CD1c-positive myeloid dendritic cell (primary cell): ENCODE measurements at regions not wholly inside any gene's neighbourhood (a gene's known extent, or its start where the extent isn't known, plus 50 kb on each side); places are given as distances from the start of the nearest gene placed in this dataset.

Source experiments
- DNase-seq: peaks from one replicate; pipeline ENCODE4 v3.0.0-alpha.2; 2016; ENCODE audit errors: extremely low spot score

DNA sequence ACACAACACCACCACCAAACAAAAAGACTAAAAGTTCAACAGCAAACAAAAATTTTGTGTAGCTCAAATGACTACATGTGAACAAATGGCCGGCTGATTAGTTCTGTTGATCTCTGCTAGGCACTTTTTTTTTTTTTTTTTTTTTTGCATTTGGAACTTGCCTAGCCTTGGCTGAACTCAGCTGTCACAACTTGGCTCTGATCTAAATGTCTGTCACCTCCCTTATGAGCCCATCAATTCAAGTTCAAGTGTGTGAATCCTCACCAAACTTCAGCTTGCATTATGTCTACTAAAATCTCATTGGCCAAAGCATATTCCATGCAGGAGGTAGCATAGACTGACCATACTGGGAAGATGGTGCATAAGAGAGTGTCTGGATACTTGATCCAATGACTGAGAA, 606.5 kb upstream of the ADGRL4 start:
- no peak for DNase-seq

DNA sequence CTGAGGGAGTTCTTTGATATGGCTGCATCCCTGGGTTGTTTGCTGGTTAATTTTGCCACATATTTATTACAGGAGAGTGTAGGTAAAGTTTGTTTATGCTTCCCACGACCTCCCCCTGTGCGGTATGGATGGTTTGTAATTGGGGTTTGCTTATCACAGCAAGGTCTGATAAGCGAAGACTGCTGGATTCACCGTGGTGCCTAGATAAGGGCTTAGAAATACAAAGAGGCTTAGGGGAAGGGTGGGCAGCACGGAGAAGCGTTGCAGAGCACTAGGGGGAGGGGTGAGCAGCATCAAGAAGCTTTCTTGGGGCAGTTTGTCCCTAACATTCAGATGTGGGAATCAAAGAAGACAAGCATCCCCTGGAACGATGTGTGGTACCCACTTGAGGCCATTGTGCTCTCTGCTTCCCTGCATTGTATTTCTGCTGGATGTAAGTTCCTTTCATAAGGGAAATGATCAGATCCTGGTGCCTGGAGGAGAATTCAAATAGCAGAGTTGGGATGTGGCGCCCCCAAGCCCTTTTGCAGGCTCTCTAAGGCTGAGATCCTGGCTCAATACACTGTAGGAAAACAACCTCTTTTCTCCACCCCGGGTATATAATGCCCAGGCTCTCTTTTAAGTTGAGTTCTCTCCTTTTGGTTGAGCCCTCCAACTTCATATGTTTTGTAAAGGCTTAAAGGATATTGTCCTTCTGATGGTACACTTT, 598.1 kb upstream of the ADGRL4 start:
- no peak for DNase-seq

DNA sequence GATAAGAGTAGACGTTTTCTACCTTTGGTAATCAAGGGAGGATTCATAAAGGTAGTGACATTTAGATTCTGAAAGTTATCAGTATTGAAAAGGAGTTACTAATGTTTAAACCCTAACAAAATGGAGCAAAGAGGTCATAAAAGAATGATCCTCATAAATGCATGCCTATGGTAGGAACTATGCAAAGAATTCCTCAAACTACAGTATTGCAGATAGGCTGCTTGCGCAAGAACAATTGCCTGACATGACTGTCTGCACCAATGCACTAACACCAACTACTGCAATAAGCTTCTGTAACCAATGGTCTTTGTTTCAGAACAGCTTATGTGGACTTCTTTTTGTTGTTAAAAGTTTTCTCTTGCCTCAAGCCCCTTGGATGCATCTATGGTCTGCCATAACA, 597.3 kb upstream of the ADGRL4 start:
- DNase-seq = no peak

DNA sequence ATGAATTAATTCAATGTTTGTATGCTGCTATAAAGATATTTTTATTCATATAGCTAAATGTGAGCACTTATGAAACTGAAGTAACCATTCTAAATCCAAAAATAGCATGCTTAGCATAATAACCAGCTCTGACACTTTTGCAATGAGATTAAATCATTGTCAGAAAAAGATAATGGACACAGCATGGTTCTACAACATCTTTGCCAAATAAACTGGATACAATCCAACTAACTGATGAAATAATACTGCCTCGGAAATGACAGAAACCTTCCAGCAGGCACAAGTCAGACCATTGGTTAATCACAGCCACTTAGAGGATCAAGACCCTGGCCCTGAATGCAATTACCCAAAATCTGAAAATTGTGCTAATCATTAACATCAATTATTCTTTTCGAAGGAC, 592.7 kb upstream of the ADGRL4 start:
- DNase-seq = no peak

DNA sequence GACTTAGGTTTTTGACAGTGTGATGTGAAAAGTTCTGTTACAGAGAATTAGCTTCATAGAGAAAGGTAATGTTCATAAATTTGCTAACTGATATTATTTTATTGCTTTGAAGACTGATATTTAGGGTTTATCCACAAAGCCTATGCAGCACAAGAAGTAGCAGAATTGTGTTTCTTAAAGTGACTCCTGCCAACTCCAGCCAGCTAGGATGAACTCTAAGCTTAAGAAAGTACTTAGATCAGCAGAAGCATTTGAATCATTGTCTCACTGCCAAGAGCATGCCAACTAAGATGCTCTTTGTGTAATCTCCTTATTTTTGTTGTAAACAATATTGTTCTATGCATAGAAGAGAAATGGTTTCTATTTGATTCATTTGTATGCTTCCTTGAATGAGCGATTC, 589.4 kb upstream of the ADGRL4 start:
- no peak for DNase-seq

DNA sequence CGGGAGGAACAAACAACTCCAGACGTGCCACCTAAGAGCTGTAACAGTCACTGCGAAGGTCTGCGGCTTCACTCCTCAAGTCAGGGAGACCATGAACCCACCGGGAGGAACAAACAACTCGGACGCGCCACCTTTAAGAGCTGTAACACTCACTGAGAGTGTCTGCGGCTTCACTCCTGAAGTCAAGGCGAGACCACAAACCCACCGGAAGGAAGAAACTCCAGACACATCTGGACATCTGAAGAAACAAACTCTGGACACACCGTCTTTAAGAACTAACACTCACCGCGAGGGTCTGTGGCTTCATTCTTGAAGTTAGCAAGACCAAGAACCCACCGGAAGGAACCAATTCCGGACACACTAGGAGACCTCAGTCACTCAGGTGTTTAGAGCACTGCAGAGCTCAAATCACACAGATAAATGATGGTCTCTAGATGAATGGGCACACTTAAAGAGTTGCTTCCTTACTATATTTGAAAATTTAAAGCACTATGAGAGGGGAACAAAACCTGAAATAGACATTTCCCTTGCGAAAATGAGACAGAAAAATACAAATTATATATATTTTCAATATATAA, 587.7 kb upstream of the ADGRL4 start:
- no peak for DNase-seq

DNA sequence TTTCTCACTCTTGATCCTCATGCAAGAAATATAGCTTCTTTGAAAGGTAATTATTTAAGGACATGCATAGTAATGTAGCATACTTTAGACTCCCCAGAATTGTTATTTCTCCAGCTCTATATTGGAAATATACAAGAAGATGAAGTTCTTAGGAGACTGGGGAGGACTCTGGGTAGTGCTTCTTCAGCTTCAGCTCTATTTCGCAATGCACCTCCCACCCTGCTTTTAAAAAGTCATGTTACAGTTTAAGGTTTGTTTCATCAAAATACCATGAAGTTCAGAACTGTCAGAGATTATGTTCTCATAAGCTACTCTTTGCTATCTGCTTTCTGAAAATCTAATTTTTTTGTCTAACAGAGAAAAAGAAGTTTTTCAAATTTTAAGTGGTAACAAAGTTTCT, 586.2 kb upstream of the ADGRL4 start:
- no peak for DNase-seq

DNA sequence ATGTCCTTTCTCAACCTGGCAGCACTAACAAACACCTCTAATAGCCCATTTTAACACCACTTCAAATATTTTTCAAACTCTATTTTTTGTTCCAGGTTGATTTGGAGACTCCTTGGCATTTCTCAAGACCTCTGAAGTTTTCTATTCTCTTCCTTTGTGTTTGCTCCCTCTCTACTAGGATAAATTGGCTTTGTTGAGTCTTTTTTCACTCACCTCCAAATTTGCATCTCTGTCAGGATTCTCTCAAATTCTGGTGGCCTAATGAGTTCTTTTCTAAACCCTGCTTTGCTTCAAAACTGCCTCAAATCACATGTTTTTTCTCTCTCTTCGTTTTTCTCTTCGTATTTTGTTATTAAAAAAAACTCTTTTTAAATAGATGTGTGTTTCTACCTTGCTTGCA, 582.2 kb upstream of the ADGRL4 start:
- DNase-seq = no peak

DNA sequence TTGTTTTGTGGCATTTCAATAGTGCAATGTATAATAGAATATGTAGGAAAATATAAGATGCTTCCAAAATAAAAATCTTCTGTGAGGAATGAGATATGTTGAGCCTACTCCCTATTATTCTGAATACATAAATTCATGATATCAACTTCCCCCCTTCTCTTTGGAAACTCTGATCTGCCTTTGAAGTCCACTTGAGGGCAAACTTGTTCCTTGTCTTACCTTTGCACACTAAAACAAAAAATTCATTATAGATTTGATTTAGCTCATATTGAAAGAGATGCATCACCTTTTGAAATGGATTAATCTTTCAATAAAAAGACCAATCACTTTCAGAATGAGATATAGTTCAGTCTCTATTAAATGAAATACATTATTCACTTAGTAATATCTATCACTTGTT, 580.7 kb upstream of the ADGRL4 start:
- DNase-seq = no peak

DNA sequence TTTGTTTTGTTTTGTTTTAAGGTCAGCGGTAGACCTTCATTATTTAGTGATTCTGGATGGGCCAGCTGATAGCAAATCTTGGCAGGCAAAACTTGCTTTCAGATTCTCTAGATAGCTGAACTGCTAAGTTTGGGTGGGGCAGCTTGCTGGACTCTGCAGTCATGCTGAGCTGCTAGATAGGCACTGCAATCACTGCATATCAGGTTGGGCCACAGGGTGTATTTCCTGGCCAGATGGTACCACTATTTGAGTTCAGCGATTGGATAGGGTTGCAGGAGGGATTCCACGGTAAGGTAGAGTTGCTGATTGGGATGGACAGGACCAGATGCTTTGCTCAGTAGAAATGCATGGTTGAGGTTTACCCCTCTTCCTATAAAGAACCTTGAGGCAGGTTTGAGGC, 579.3 kb upstream of the ADGRL4 start:
- no peak for DNase-seq

DNA sequence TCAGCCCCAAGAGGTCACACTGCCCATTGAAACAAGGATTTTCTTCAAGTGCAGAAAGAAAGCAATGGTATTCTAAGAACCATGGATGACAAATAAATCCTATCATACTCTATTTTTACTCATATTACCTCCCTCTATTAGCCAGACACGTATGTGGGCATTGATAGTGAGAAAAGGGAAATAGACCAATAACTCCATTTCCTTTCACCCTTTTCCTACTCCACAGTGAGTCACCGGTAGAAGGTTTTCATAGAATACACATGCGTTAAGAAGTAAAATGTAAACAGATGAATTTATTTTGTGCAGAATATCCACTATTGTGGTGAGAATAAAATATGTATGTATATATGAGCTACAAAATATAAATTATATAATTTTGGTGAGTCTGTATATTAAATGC, 568.9 kb upstream of the ADGRL4 start:
- no peak for DNase-seq

DNA sequence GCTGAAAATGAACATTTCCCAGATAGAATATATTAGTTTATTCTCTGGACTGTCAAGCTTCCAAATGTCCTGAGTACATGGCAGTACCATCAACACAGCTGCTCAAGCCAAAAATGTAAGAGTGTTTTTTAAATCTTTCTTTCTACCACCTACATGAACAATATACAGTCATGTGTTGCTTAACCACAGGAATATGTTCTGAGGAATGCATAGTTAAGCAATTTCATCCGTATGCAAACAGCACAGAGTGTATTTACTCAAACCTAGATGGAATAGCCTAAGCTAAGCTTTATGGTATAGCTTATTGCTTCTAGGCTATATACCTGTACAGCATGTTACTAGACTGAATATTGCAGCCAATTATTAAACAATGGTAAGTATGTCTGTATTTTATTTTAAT, 561.9 kb upstream of the ADGRL4 start:
- no peak for DNase-seq

DNA sequence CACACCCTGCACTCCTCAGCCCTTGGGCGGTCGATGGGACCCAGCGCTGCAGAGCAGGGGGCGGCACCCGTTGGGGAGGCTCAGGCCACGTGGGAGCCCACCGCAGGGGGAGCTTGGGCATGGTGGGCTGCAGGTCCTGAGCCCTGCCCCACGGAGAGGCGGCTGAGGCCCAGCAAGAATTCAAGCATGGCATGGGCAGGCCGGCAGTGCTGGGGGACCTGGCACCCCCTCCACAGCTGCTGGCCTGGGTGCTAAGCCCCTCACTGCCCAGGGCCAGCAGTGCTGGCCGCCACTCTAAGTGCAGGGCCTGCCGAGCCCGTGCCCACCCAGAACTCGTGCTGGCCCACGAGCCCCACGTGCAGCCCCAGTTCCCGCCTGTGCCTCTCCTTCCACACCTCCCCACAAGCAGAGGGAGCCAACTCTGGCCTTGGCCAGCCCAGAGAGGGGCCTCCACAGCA, 555.0 kb upstream of the ADGRL4 start:
- DNase-seq = no peak

DNA sequence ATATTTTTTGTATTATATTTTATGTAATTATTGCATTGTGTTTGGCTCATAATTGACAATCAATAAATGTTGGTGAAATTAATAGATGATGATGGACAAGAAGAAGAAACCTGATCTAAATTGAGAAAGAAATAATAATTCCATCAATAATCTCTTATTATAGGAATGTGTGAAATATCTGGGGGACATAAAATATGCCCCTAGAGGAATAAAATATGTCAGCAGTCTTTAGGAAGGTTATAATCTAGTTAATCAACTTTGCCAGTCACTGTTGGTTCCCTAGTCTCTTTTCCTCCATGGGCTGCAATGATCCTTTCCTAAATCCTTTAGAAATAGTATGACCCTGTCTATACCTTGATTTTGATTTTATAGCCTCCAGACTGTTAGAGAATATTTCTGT, 549.7 kb upstream of the ADGRL4 start:
- no peak for DNase-seq

DNA sequence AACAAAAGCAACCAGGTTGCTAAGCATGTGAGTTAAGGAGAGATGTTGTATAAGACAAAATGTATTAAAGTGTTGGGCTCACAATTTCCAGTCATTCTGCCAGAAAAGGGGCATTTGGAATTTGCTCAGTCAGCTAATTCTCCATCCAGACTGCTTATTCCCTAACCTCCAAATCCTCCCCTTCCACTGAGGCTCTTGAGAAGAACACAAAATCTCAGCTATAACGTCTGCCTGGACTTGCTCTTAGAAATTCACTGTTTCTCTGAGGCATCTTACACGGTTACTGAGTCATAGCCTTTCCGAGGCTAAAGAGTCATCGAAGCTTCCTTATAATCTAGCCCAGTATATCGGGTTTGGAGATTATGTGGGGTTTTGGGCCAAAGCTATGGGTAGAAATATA, 548.2 kb upstream of the ADGRL4 start:
- no peak for DNase-seq

DNA sequence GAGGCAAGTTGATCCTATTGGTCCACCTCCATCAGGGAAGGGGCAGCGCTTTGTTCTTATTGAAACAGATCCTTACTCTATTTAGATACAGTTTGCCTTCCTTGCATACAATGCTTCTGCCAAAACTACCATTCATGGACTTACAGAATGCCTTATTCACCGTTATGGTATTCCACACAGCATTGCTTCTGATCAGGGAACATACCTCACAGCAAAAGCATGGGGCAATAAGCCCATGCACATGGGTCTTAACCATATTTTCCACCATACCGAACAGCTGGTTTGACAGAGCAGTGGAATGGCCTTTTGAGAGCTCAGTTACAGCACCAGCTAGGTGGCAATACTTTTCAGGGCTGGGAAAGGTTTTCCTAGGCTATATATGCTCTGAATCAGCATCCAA, 544.8 kb upstream of the ADGRL4 start:
- DNase-seq = no peak

DNA sequence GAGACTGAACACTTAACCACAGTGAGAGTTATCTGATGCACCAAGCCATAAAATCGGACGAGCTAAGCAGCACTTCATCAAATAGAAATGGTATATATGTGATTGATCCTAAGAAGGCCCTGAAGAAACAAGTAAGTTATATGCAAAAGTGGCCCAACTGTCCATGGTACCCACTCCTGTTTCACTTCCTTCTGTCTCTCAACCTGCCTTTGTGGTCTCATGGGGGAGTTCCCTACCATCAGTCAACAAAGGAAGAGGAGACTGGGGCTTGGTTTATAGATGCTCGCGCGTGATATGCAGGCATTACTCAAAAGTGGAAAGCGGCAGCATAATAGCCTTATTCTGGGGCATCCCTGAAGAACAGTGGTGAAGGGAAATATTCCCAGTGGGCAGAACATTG, 543.9 kb upstream of the ADGRL4 start:
- no peak for DNase-seq

DNA sequence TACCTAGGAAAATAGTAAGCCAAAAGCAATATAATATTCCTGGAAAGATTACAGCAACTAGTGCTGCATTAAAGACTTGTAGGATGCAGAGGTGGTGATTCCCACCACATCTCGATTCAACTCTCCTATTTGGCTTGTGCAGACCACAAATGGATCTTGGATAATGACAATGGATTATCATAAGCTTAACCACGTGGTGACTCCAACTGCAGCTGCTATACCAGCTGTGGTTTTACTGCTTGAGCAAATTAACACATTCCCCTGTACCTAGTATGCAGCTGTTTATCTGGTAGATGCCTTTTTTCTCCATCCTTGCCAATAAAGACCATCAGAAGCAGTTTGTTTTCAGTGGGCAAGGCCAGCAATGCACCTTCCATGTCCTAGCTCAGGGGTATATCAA, 542.7 kb upstream of the ADGRL4 start:
- no peak for DNase-seq

DNA sequence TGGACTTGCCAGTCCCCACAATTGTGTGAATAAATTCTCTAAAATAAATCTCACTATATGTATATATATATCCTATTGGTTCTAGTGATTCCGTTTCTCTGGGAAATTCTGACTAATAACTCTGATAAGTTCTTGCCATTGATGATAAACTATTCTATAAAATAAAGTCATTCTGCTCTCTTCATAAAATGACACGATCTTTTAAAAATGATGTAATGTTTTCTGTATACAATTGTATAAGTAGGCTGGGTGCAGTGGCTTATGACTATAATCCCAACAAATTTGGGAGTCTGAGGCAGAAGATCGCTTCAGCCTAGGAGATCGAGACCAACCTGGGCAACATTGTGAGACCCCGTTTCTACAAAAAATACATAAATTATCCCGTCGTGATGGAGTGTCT, 541.0 kb upstream of the ADGRL4 start:
- no peak for DNase-seq

DNA sequence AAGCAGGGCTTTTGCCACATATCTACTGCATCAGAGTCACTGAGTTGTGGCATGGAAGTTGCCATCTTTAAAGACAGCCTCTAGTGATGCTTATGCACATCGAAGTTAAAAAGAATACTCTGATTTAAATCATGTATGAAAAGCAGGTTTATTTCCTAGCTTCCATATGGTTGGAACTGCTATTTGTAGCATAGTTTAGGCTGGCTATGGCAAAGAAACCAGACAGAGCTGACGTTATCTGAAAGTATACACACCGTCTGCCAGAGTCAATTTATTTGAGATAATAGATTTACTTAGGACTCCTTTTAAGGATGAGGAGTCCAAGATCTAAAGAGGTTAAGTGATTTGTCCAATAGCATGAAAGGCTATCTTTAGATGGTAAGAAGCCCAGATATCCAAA, 536.9 kb upstream of the ADGRL4 start:
- DNase-seq = no peak

DNA sequence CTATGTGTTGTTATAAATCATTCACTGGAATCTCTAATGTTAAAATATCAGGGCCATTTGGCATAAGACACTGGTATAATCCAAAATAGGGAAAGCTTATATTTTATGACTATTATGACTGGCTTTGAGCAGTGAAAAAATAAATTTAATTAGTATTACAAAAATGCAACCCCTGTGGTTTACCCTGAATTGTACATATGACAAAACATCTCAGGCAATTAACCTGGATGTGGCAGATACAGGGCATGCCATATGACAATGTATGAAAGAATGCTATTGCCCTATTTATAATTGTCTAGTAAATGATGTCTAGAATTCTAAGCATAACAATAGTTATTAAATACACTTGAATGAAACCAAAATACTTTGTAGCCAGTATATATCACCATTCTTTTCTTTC, 532.5 kb upstream of the ADGRL4 start:
- no peak for DNase-seq

DNA sequence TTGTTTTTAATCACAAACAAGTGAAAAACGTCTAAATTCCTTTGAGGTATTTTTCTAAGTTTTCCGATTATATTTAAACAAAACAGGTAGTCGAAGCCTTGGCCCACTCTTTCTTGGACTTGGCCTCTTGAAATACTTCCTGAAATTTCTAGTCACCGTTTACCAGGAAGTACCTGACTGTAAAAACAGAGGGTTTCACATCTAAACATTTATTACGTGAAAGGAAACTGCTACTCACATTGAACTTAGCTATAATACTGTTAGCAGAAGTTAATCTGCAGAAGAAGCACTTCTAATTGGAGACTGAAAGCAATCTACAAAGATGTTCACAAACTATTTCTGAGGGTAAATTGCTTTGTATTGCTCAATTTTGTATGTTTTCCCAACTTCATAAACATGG, 526.0 kb upstream of the ADGRL4 start:
- DNase-seq = no peak

DNA sequence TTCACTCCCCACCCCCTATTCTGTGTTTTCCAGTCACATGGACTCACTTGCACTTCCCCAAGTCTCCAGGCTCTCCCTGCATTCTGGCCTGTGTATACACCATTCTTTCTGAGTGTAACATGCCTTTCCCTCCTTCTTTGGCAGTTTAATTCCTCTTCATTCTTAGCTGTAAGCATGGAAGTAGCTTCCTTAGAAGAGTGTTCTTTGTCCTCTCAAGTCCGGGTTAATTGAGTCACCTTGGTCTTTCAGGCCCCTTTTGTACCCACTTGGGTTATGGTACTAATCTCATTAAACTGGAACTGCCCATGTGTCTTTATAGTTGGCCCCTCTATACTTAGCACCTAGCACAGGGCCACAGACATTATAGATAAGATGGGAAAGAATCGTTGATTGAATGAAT, 525.3 kb upstream of the ADGRL4 start:
- no peak for DNase-seq

DNA sequence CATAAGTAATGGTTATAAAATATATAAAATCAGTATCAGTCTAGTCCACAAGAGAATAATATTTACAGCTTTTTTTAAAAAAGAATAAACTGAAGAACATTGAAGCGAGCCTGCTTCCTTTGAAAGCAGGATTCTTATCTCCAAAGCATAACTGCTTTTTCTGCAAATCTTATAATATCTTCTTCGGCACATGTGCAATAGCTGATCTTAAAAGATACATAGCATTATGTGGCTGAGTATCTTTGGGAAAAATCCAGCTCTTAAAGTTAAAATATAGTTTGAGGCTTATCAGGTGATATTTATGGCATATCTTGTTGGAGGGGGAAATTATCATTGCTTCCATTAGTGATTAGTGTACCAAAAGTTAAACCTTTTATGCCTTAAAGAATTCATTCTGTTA, 523.9 kb upstream of the ADGRL4 start:
- DNase-seq = no peak
